Small intestine (tissue), 7 donors: ENCODE measurements at regions not wholly inside any gene's neighbourhood (a gene's known extent, or its start where the extent isn't known, plus 50 kb on each side); places are given as distances from the start of the nearest gene placed in this dataset.

ENCODE experiments used
- DNase-seq, 2 donors: peaks; one replicate each; pipeline versions ENCODE4 v3.0.0 to v3.0.0-alpha.2; 2013
- FAIRE-seq: peaks from 2 replicates; lab custom pipeline; 2012; peaks lifted over from hg19 to GRCh38; lab: Jason Lieb, UNC
- H3K27ac ChIP-seq, 3 donors: one replicate each; pipeline ENCODE4 v1.5.1; 2013; ENCODE audit warnings: low read length in 2 of 3, mild to moderate bottlenecking in 2 of 3, control low read depth in 1 of 3, inconsistent platforms in 1 of 3, low read depth in 1 of 3, moderate library complexity in 1 of 3
- H3K27me3 ChIP-seq, 3 donors: one replicate each; pipeline ENCODE4 v1.6.1; 2013; ENCODE audit warnings: low read length in 3 of 3, inconsistent platforms in 1 of 3; ENCODE audit not compliant: control insufficient read depth in 3 of 3, insufficient read depth in 3 of 3
- H3K36me3 ChIP-seq, 3 donors: one replicate each; pipeline ENCODE4 v1.6.1; 2013; ENCODE audit warnings: low read length in 3 of 3, inconsistent platforms in 1 of 3, low read depth in 1 of 3, mild to moderate bottlenecking in 1 of 3, moderate library complexity in 1 of 3; ENCODE audit not compliant: control insufficient read depth in 3 of 3, insufficient read depth in 2 of 3
- H3K4me1 ChIP-seq, 3 donors: one replicate each; pipeline ENCODE4 v1.6.1; 2013; ENCODE audit warnings: low read length in 2 of 3, inconsistent platforms in 1 of 3, low read depth in 1 of 3, mild to moderate bottlenecking in 1 of 3, moderate library complexity in 1 of 3; ENCODE audit not compliant: control insufficient read depth in 3 of 3, insufficient read depth in 2 of 3
- H3K4me3 ChIP-seq, 3 donors: one replicate each; pipeline ENCODE4 v1.5.1; 2013; ENCODE audit warnings: low read length in 3 of 3, control low read depth in 1 of 3, inconsistent platforms in 1 of 3, low read depth in 1 of 3, mild to moderate bottlenecking in 1 of 3, moderate library complexity in 1 of 3
- H3K9me3 ChIP-seq, 2 donors: one replicate each; pipeline ENCODE4 v1.6.1; 2013; ENCODE audit warnings: low read depth in 1 of 2, low read length in 1 of 2; ENCODE audit not compliant: control insufficient read depth in 2 of 2, insufficient read depth in 1 of 2
- WGBS, 3 donors: extraction: QIAGEN DNeasy Blood & Tissue Kit; methylation state at CpG; one replicate each; pipeline ENCODE4 v1.1.7; 2013; 5-methylcytosine and 5-hydroxymethylcytosine counted together
- donor health status: healthy with polysubstance abuse.
- donor health status: control.
- donor health status: control.
- donor health status: Bipolar disorder and iron deficiency.
- donor health status: healthy.

- Histone ChIP-seq H3K9me3 (no peaks in the 10 kb centered on the region), H3K27ac (no peak overlapping the region), H3K27me3 (no peaks in the 10 kb centered on the region), H3K36me3 (no peaks in the 10 kb centered on the region), H3K4me3 (no peak overlapping the region), H3K4me1 (no peaks in the 10 kb centered on the region)
- FAIRE-seq = no peak
- no peak for DNase-seq
Observed at GRCh38 chr12:88251798-88252197, 109.7 kb downstream of the TMTC3 start.

- Histone ChIP-seq H3K4me3 (no peak overlapping the region), H3K27me3 (no peaks in the 10 kb centered on the region), H3K36me3 (no peaks in the 10 kb centered on the region), H3K4me1 (no peaks in the 10 kb centered on the region), H3K9me3 (no peaks in the 10 kb centered on the region), H3K27ac (no peak overlapping the region)
- no peak for FAIRE-seq
- DNase-seq = no peak
Observed at GRCh38 chr12:88253371-88253978, 111.4 kb downstream of the TMTC3 start.

GRCh38 chr12:88255224-88255623 is 113.1 kb downstream of the TMTC3 start:
- DNase-seq = no peak
- no peaks in the 10 kb centered on the region for H3K27me3 ChIP-seq
- WGBS, 3 donors = 79 to 86% (median 82%) methylated on average over 2 of the region's 2 CpGs
- H3K36me3 ChIP-seq = no peaks in the 10 kb centered on the region
- H3K9me3 ChIP-seq = no peaks in the 10 kb centered on the region
- H3K27ac ChIP-seq = no peak overlapping the region
- H3K4me3 ChIP-seq = no peak overlapping the region
- peak; percentile 5 for FAIRE-seq
- H3K4me1 ChIP-seq = no peaks in the 10 kb centered on the region

- Histone ChIP-seq H3K27ac (no peak overlapping the region), H3K4me3 (no peak overlapping the region), H3K4me1 (no peaks in the 10 kb centered on the region), H3K27me3 (no peaks in the 10 kb centered on the region), H3K36me3 (no peaks in the 10 kb centered on the region), H3K9me3 (no peaks in the 10 kb centered on the region)
- DNase-seq (no peak), FAIRE-seq (no peak)
Observed at GRCh38 chr12:88255847-88256246, 113.7 kb downstream of the TMTC3 start.

- Histone ChIP-seq H3K4me1 (no peaks in the 10 kb centered on the region), H3K36me3 (no peaks in the 10 kb centered on the region), H3K27me3 (no peaks in the 10 kb centered on the region), H3K9me3 (no peaks in the 10 kb centered on the region), H3K27ac (no peak overlapping the region), H3K4me3 (no peak overlapping the region)
- WGBS, 3 donors = 88 to 92% (median 91%) methylated on average over 2 of the region's 2 CpGs
- DNase-seq (no peak), FAIRE-seq (no peak)
Observed at GRCh38 chr12:88258396-88258795, 116.3 kb downstream of the TMTC3 start.

GRCh38 chr12:88266806-88267360 is 124.8 kb downstream of the TMTC3 start:
- DNase-seq (peak in 1 of 2 donors; percentile 7), FAIRE-seq (no peak)
- no peaks in the 10 kb centered on the region for H3K4me1 ChIP-seq
- no peaks in the 10 kb centered on the region for H3K9me3 ChIP-seq
- WGBS, 3 donors = 21 to 46% (median 44%) methylated on average over 2 of the region's 2 CpGs
- no peaks in the 10 kb centered on the region for H3K27me3 ChIP-seq
- H3K4me3 ChIP-seq = no peak overlapping the region
- no peak overlapping the region for H3K27ac ChIP-seq
- H3K36me3 ChIP-seq = no peaks in the 10 kb centered on the region

- 68 to 90% (median 87%) methylated on average over 2 of the region's 2 CpGs for WGBS, 3 donors
- no peak overlapping the region for H3K27ac ChIP-seq
- no peaks in the 10 kb centered on the region for H3K27me3 ChIP-seq
- no peak for DNase-seq
- no peaks in the 10 kb centered on the region for H3K36me3 ChIP-seq
- H3K4me1 ChIP-seq = no peaks in the 10 kb centered on the region
- no peak for FAIRE-seq
- no peak overlapping the region for H3K4me3 ChIP-seq
- no peaks in the 10 kb centered on the region for H3K9me3 ChIP-seq
Observed at GRCh38 chr12:88267630-88268029, 125.5 kb downstream of the TMTC3 start.

- no peak overlapping the region for H3K4me3 ChIP-seq
- no peaks in the 10 kb centered on the region for H3K4me1 ChIP-seq
- DNase-seq (no peak), FAIRE-seq (no peak)
- WGBS, 3 donors = 84 to 90% (median 86%) methylated on average over 4 of the region's 4 CpGs
- H3K36me3 ChIP-seq = no peaks in the 10 kb centered on the region
- H3K9me3 ChIP-seq = peaks cover 0 to 3% of the 10 kb centered on the region in 2 donors
- no peak overlapping the region for H3K27ac ChIP-seq
- H3K27me3 ChIP-seq = no peaks in the 10 kb centered on the region
Observed at GRCh38 chr12:88272456-88272855, 130.3 kb downstream of the TMTC3 start.

GRCh38 chr12:88273450-88273849 is 131.3 kb downstream of the TMTC3 start:
- no peak for FAIRE-seq
- Histone ChIP-seq H3K36me3 (no peaks in the 10 kb centered on the region), H3K4me1 (no peaks in the 10 kb centered on the region), H3K4me3 (no peak overlapping the region), H3K9me3 (peaks cover 0 to 3% of the 10 kb centered on the region in 2 donors), H3K27me3 (no peaks in the 10 kb centered on the region), H3K27ac (no peak overlapping the region)
- no peak for DNase-seq
- WGBS, 3 donors = 84 to 85% (median 85%) methylated on average over 2 of the region's 2 CpGs
